GM23338 (cell line): ENCODE measurements at regions not wholly inside any gene's neighbourhood (a gene's known extent, or its start where the extent isn't known, plus 50 kb on each side); places are given as distances from the start of the nearest gene placed in this dataset.

ENCODE experiments used
- CREB1 ChIP-seq: fragments of 250-450 bp; sonication (Bioruptor Pico); IDR thresholded peaks from 2 replicates; pipeline ENCODE4 v1.5.0; 2020; ENCODE audit warnings: low read depth, mild to moderate bottlenecking, moderate library complexity
- EZH2 ChIP-seq: fragments of 200-600 bp; sonication (generic); IDR thresholded peaks from one replicate; pipeline ENCODE4 v1.8.0; 2017; ENCODE audit warnings: antibody characterized with exemption, mild to moderate bottlenecking, low read depth; ENCODE audit not compliant: unreplicated experiment
- EZH2phosphoT487 ChIP-seq: fragments of 200-600 bp; sonication (generic); IDR thresholded peaks from one replicate; pipeline ENCODE4 v1.8.1; 2018; ENCODE audit warnings: antibody characterized with exemption; ENCODE audit not compliant: unreplicated experiment
- JUNB ChIP-seq: IDR thresholded peaks from one replicate; pipeline ENCODE4 v1.6.1; 2016; ENCODE audit warnings: antibody characterized with exemption; ENCODE audit not compliant: unreplicated experiment
- NANOG ChIP-seq: IDR thresholded peaks from 2 replicates; pipeline ENCODE4 v1.6.1; 2016; ENCODE audit warnings: antibody characterized with exemption, borderline replicate concordance
- POLR2AphosphoS5 ChIP-seq: IDR thresholded peaks from 2 replicates; pipeline ENCODE4 v1.6.1; 2016; ENCODE audit warnings: antibody characterized with exemption, low read depth
- STAT1 ChIP-seq: IDR thresholded peaks from one replicate; pipeline ENCODE4 v1.6.1; 2016; ENCODE audit warnings: antibody characterized with exemption; ENCODE audit not compliant: unreplicated experiment
- ZNF114 ChIP-seq: fragments of 250-450 bp; sonication (Bioruptor Pico); IDR thresholded peaks from 2 replicates; pipeline ENCODE4 v1.5.0; 2020; ENCODE audit warnings: mild to moderate bottlenecking, moderate library complexity
- ZNF331 ChIP-seq: fragments of 250-450 bp; sonication (Bioruptor Pico); IDR thresholded peaks from 2 replicates; pipeline ENCODE4 v1.5.0; 2020; ENCODE audit warnings: low read depth, mild to moderate bottlenecking, moderate library complexity
- TF ChIP-seq, protein P1 (sequence below): fragments of 250-450 bp; sonication (Bioruptor Pico); IDR thresholded peaks from 2 replicates; pipeline ENCODE4 v1.5.0; 2020; ENCODE audit warnings: mild to moderate bottlenecking, moderate library complexity
- TF ChIP-seq, protein P2 (sequence below): IDR thresholded peaks from 2 replicates; pipeline ENCODE4 v1.6.1; 2016; ENCODE audit warnings: antibody characterized with exemption
- TF ChIP-seq, protein P3 (sequence below), 2 experiments: fragments of 200-600 bp in 1 of 2; sonication (generic) in 1 of 2; conservative IDR thresholded peaks; 2 replicates each; pipeline versions ENCODE4 v1.5.1 to v1.6.1; 2016 to 2017; ENCODE audit warnings: antibody characterized with exemption in 2 of 2, low read depth in 2 of 2, mild to moderate bottlenecking in 2 of 2, moderate library complexity in 1 of 2

DNA sequence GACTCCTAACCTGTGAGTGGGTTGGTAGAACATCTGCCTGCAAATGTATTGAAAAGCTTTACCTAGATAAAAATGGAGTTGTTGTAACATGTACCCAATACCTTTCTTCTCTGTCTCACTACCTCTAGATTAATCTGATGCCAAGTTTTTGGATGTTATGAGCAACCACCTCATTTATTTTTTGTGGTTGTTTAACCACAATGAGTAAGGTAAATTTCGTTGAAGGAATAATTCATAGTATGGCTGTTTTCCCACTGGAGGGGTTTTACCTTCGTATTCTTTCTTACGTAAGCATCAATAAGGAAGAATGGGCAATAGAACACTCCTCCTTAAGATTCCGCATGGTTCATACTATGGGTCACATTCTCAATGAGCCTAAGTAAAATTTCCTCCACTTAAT is 165.4 kb downstream of the CDH26 start (continued):
- TF ChIP-seq, protein P1, sequence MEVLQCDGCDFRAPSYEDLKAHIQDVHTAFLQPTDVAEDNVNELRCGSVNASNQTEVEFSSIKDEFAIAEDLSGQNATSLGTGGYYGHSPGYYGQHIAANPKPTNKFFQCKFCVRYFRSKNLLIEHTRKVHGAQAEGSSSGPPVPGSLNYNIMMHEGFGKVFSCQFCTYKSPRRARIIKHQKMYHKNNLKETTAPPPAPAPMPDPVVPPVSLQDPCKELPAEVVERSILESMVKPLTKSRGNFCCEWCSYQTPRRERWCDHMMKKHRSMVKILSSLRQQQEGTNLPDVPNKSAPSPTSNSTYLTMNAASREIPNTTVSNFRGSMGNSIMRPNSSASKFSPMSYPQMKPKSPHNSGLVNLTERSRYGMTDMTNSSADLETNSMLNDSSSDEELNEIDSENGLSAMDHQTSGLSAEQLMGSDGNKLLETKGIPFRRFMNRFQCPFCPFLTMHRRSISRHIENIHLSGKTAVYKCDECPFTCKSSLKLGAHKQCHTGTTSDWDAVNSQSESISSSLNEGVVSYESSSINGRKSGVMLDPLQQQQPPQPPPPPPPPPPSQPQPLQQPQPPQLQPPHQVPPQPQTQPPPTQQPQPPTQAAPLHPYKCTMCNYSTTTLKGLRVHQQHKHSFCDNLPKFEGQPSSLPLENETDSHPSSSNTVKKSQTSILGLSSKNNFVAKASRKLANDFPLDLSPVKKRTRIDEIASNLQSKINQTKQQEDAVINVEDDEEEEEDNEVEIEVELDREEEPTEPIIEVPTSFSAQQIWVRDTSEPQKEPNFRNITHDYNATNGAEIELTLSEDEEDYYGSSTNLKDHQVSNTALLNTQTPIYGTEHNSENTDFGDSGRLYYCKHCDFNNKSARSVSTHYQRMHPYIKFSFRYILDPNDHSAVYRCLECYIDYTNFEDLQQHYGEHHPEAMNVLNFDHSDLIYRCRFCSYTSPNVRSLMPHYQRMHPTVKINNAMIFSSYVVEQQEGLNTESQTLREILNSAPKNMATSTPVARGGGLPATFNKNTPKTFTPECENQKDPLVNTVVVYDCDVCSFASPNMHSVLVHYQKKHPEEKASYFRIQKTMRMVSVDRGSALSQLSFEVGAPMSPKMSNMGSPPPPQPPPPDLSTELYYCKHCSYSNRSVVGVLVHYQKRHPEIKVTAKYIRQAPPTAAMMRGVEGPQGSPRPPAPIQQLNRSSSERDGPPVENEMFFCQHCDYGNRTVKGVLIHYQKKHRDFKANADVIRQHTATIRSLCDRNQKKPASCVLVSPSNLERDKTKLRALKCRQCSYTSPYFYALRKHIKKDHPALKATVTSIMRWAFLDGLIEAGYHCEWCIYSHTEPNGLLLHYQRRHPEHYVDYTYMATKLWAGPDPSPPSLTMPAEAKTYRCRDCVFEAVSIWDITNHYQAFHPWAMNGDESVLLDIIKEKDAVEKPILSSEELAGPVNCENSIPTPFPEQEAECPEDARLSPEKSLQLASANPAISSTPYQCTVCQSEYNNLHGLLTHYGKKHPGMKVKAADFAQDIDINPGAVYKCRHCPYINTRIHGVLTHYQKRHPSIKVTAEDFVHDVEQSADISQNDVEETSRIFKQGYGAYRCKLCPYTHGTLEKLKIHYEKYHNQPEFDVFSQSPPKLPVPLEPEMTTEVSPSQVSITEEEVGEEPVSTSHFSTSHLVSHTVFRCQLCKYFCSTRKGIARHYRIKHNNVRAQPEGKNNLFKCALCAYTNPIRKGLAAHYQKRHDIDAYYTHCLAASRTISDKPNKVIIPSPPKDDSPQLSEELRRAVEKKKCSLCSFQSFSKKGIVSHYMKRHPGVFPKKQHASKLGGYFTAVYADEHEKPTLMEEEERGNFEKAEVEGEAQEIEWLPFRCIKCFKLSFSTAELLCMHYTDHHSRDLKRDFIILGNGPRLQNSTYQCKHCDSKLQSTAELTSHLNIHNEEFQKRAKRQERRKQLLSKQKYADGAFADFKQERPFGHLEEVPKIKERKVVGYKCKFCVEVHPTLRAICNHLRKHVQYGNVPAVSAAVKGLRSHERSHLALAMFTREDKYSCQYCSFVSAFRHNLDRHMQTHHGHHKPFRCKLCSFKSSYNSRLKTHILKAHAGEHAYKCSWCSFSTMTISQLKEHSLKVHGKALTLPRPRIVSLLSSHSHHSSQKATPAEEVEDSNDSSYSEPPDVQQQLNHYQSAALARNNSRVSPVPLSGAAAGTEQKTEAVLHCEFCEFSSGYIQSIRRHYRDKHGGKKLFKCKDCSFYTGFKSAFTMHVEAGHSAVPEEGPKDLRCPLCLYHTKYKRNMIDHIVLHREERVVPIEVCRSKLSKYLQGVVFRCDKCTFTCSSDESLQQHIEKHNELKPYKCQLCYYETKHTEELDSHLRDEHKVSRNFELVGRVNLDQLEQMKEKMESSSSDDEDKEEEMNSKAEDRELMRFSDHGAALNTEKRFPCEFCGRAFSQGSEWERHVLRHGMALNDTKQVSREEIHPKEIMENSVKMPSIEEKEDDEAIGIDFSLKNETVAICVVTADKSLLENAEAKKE (CRISPR knock-in tag), result no peak
- TF ChIP-seq NANOG (no peak), ZNF331 (no peak), EZH2phosphoT487 (no peak), EZH2 (no peak), POLR2AphosphoS5 (no peak), STAT1 (no peak), JUNB (no peak), CREB1 (CRISPR knock-in tag) (no peak), ZNF114 (CRISPR knock-in tag) (no peak)
- TF ChIP-seq, protein P2, sequence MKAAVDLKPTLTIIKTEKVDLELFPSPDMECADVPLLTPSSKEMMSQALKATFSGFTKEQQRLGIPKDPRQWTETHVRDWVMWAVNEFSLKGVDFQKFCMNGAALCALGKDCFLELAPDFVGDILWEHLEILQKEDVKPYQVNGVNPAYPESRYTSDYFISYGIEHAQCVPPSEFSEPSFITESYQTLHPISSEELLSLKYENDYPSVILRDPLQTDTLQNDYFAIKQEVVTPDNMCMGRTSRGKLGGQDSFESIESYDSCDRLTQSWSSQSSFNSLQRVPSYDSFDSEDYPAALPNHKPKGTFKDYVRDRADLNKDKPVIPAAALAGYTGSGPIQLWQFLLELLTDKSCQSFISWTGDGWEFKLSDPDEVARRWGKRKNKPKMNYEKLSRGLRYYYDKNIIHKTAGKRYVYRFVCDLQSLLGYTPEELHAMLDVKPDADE, result no peak
- TF ChIP-seq, protein P3, sequence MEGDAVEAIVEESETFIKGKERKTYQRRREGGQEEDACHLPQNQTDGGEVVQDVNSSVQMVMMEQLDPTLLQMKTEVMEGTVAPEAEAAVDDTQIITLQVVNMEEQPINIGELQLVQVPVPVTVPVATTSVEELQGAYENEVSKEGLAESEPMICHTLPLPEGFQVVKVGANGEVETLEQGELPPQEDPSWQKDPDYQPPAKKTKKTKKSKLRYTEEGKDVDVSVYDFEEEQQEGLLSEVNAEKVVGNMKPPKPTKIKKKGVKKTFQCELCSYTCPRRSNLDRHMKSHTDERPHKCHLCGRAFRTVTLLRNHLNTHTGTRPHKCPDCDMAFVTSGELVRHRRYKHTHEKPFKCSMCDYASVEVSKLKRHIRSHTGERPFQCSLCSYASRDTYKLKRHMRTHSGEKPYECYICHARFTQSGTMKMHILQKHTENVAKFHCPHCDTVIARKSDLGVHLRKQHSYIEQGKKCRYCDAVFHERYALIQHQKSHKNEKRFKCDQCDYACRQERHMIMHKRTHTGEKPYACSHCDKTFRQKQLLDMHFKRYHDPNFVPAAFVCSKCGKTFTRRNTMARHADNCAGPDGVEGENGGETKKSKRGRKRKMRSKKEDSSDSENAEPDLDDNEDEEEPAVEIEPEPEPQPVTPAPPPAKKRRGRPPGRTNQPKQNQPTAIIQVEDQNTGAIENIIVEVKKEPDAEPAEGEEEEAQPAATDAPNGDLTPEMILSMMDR (conservative IDR thresholded peaks at IDR 0.05; ENCODE audit: low read depth in 2 of 2), result no peak
